GM12865 (cell line): ENCODE measurements at regions not wholly inside any gene's neighbourhood (a gene's known extent, or its start where the extent isn't known, plus 50 kb on each side); places are given as distances from the start of the nearest gene placed in this dataset.

Experiments used
- DNase-seq: peaks from one replicate; pipeline ENCODE4 v3.0.0; 2010; ENCODE audit warnings: low read depth
- H3K4me3 ChIP-seq: 2 replicates; pipeline ENCODE4 v1.5.1; 2011; ENCODE audit warnings: mild to moderate bottlenecking, low read depth, low read length, control low read depth
- TF ChIP-seq, protein P1 (sequence below): IDR thresholded peaks from 2 replicates; pipeline ENCODE4 v1.5.1; 2011; ENCODE audit warnings: low read length, control low read depth, low read depth, inconsistent platforms; ENCODE audit not compliant: insufficient read depth; ENCODE audit errors: missing control alignments

- TF ChIP-seq, protein P1, sequence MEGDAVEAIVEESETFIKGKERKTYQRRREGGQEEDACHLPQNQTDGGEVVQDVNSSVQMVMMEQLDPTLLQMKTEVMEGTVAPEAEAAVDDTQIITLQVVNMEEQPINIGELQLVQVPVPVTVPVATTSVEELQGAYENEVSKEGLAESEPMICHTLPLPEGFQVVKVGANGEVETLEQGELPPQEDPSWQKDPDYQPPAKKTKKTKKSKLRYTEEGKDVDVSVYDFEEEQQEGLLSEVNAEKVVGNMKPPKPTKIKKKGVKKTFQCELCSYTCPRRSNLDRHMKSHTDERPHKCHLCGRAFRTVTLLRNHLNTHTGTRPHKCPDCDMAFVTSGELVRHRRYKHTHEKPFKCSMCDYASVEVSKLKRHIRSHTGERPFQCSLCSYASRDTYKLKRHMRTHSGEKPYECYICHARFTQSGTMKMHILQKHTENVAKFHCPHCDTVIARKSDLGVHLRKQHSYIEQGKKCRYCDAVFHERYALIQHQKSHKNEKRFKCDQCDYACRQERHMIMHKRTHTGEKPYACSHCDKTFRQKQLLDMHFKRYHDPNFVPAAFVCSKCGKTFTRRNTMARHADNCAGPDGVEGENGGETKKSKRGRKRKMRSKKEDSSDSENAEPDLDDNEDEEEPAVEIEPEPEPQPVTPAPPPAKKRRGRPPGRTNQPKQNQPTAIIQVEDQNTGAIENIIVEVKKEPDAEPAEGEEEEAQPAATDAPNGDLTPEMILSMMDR: no peak
- H3K4me3 ChIP-seq: no peak overlapping the region
- no peak for DNase-seq
Observed at GRCh38 chr7:131244259-131244852, 83.3 kb upstream of the MKLN1 start.

GRCh38 chr7:131249003-131249402, 78.7 kb upstream of the MKLN1 start:
- H3K4me3 ChIP-seq: no peak overlapping the region
- TF ChIP-seq, protein P1: no peak
- DNase-seq: no peak

- no peak overlapping the region for H3K4me3 ChIP-seq
- no peak for DNase-seq
- TF ChIP-seq, protein P1: no peak
Observed at GRCh38 chr7:131249483-131249882, 78.2 kb upstream of the MKLN1 start.

GRCh38 chr7:131250331-131250730, 77.3 kb upstream of the MKLN1 start:
- no peak for DNase-seq
- TF ChIP-seq, protein P1: no peak
- H3K4me3 ChIP-seq: no peak overlapping the region

DNA sequence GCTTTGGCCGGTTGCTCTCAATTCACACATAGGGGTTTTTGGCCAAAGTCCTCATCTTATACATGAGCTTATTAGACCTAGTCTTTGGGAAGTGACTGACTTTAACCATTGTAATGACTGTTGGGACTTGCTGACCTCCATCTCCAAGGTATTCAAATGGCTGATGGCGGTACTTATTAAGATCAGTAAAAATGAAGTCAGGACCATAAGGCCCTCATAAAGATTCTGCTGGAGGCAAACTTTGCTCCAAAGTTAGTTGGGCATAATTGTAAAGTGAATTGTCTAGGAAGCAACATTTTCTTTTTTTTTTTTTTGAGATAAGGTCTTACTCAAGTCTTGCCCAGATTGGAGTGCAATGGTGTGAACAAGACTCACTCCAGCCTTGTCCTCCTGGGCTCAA, 76.3 kb upstream of the MKLN1 start:
- H3K4me3 ChIP-seq: no peak overlapping the region
- no peak for DNase-seq
- TF ChIP-seq, protein P1: no peak

GRCh38 chr7:131252976-131253375, 74.7 kb upstream of the MKLN1 start:
- no peak overlapping the region for H3K4me3 ChIP-seq
- TF ChIP-seq, protein P1: no peak
- no peak for DNase-seq

DNA sequence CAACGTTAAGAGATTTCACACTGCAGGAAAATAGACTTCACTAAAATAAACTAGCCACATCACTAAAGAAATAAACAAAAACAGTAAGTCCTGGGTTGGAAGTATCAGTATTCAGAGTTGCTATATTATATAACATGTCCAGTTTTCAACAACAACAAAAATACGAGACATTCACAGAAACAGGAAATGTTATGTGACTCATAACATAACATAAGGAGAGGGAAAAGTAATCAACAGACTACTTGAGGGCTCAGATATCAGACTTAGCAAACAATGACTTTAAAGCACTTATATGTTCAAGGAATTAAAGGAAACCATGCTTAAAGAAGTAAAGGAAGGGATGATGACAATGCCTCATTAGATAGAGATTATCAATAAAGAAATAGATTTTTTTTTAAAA, 73.5 kb upstream of the MKLN1 start:
- TF ChIP-seq, protein P1: no peak
- no peak overlapping the region for H3K4me3 ChIP-seq
- DNase-seq: no peak
